GM12878 (cell line): ENCODE measurements at regions not wholly inside any gene's neighbourhood (a gene's known extent, or its start where the extent isn't known, plus 50 kb on each side); places are given as distances from the start of the nearest gene placed in this dataset.

ENCODE experiments used
- ATAC-seq: fragments of 200-7000 bp; cut with Tn5 transposase; 3 replicates; pipeline ENCODE4 v1.9.1; 2020; ENCODE audit warnings: mild to moderate bottlenecking, moderate library complexity
- BruUV-seq: library from RNA; stranded (reverse); fragments of 400-500 nt; replicated peaks from 2 replicates; lab custom pipeline; 2021; lab: Mats Ljungman, UMichigan
- CTCF ChIA-PET: fragments of 300-600 bp; sonication (Branson Sonifier 250); formaldehyde crosslinking; extraction: SDS; loops from one replicate; lab custom pipeline; 2021; ENCODE audit warnings: inconsistent platforms; lab: Yijun Ruan, JAX
- POLR2A ChIA-PET: fragments of 350-600 bp; formaldehyde crosslinking; extraction: SDS; loops from one replicate; lab custom pipeline; 2021; ENCODE audit warnings: inconsistent platforms; lab: Charles Lee
- RAD21 ChIA-PET: fragments of 300-600 bp; sonication (Branson Sonifier 250); formaldehyde crosslinking; loops from one replicate; lab custom pipeline; 2023; ENCODE audit warnings: antibody characterized with exemption; ENCODE audit not compliant: unreplicated experiment; lab: Charles Lee
- SMC1A ChIA-PET: fragments of 300-600 bp; sonication (Branson Sonifier 250); formaldehyde crosslinking; loops from one replicate; lab custom pipeline; 2023; ENCODE audit not compliant: unreplicated experiment, uncharacterized antibody; lab: Charles Lee
- DNase-seq: peaks from one replicate; pipeline ENCODE4 v3.0.0-alpha.2; 2011; ENCODE audit warnings: low read depth, low spot score
- FAIRE-seq: peaks from 3 replicates; lab custom pipeline; 2011; peaks lifted over from hg19 to GRCh38; lab: Jason Lieb, UNC
- H2AFZ ChIP-seq: 2 replicates; pipeline ENCODE4 v1.6.0; 2011; ENCODE audit warnings: low read depth, low read length, control low read depth; ENCODE audit not compliant: control insufficient read depth
- H3K27ac ChIP-seq: 2 replicates; pipeline ENCODE4 v1.5.1; 2011; ENCODE audit warnings: control low read depth; ENCODE audit not compliant: control insufficient read depth, insufficient read depth
- H3K27me3 ChIP-seq, 2 experiments: replicated peaks in 1 of 2; 2 replicates each; pipeline versions ENCODE4 v1.6.0 to v1.6.1; 2011; ENCODE audit warnings: low read length in 1 of 2; ENCODE audit not compliant: control insufficient read depth in 2 of 2, insufficient read depth in 2 of 2
- H3K36me3 ChIP-seq, 2 experiments: 2 replicates each; pipeline ENCODE4 v1.5.1; 2011; ENCODE audit warnings: low read length in 1 of 2; ENCODE audit not compliant: control insufficient read depth in 2 of 2, insufficient read depth in 2 of 2
- H3K4me1 ChIP-seq: 2 replicates; pipeline ENCODE4 v1.6.1; 2011; ENCODE audit warnings: mild to moderate bottlenecking, low read length, moderate library complexity, mixed read lengths; ENCODE audit not compliant: control insufficient read depth, insufficient read depth
- H3K4me2 ChIP-seq: 2 replicates; pipeline ENCODE4 v1.6.0; 2011; ENCODE audit warnings: control low read depth; ENCODE audit not compliant: control insufficient read depth, insufficient read depth
- H3K4me3 ChIP-seq: fragments of 200-600 bp; sonication (generic); 2 replicates; pipeline ENCODE4 v1.5.1; 2016
- H3K79me2 ChIP-seq: 2 replicates; pipeline ENCODE4 v1.6.0; 2011; ENCODE audit warnings: low read length; ENCODE audit not compliant: control insufficient read depth, insufficient read depth
- H3K9ac ChIP-seq: 2 replicates; pipeline ENCODE4 v1.8.0; 2011; ENCODE audit warnings: low read length, control low read depth, mixed read lengths; ENCODE audit not compliant: control insufficient read depth, insufficient read depth
- H3K9me3 ChIP-seq: replicated peaks from 3 replicates; pipeline ENCODE4 v1.5.1; 2011; ENCODE audit warnings: mild to moderate bottlenecking, low read length; ENCODE audit not compliant: control insufficient read depth, insufficient read depth
- H4K20me1 ChIP-seq: 2 replicates; pipeline ENCODE4 v1.6.0; 2011; ENCODE audit not compliant: control insufficient read depth, insufficient read depth
- ATF2 ChIP-seq: IDR thresholded peaks from 2 replicates; pipeline ENCODE4 v1.6.1; 2012; ENCODE audit warnings: low read length, inconsistent platforms
- BACH1 ChIP-seq: fragments of 450-650 bp; IDR thresholded peaks from 2 replicates; pipeline ENCODE4 v1.6.1; 2017; ENCODE audit warnings: mild to moderate bottlenecking, borderline replicate concordance
- HDGF ChIP-seq: fragments of 450-650 bp; IDR thresholded peaks from 2 replicates; pipeline ENCODE4 v1.6.1; 2016; ENCODE audit warnings: antibody characterized with exemption
- WGBS: methylation state at CpG from one replicate; pipeline ENCODE4 v1.1.6; 2016; ENCODE audit warnings: low lambda C conversion rate; ENCODE audit not compliant: insufficient replicate concordance, insufficient coverage; ENCODE audit errors: missing lambda C conversion rate; 5-methylcytosine and 5-hydroxymethylcytosine counted together
- in situ Hi-C: fragments of 300-500 bp; cut with MboI; formaldehyde crosslinking; loops from 9 replicates; pipeline ENCODE4 v1.14.3; 2018; ENCODE audit warnings: mixed read lengths
- intact Hi-C: fragments of 100-400 bp; cut with micrococcal nuclease; formaldehyde crosslinking; loops from one replicate; pipeline ENCODE4 v1.14.2; 2022; ENCODE audit not compliant: unreplicated experiment
- TF ChIP-seq, protein P1 (sequence below), 3 experiments: IDR thresholded peaks in 2 of 3; conservative IDR thresholded peaks in 1 of 3; 2 replicates each; pipeline ENCODE4 v1.5.1; 2011; ENCODE audit warnings: low read depth in 3 of 3, low read length in 3 of 3, mild to moderate bottlenecking in 3 of 3, control low read depth in 2 of 3, moderate library complexity in 2 of 3, inconsistent platforms in 1 of 3, mixed read lengths in 1 of 3; ENCODE audit not compliant: control insufficient read depth in 2 of 3, insufficient read depth in 1 of 3; ENCODE audit errors: extremely low read depth in 1 of 3

DNA sequence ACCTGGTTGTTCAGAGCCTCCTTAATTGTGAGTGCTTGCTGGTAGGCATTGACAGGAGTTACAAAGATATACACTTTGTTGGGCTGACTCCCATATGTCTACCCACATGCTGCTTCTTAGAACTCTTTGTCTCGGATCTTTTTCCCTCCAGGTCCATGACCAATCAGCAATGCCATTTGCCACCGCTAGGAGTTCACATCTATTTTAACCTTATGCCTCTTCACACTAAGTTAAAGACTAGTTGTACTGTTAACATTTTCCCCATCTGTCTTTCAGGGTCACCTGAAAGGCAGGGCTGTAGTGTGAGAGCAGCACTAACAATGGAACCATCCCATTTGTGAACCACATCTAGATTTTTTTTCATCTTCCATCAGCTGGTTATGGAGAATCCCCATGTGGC, 226.7 kb upstream of the NPY start:
- BruUV-seq: no TSS peak
- no peaks in the 10 kb centered on the region; the same call in 2 of the 3 replicates for H3K9me3 ChIP-seq
- TF ChIP-seq ATF2 (no peak), HDGF (no peak), BACH1 (no peak)
- TF ChIP-seq, protein P1, sequence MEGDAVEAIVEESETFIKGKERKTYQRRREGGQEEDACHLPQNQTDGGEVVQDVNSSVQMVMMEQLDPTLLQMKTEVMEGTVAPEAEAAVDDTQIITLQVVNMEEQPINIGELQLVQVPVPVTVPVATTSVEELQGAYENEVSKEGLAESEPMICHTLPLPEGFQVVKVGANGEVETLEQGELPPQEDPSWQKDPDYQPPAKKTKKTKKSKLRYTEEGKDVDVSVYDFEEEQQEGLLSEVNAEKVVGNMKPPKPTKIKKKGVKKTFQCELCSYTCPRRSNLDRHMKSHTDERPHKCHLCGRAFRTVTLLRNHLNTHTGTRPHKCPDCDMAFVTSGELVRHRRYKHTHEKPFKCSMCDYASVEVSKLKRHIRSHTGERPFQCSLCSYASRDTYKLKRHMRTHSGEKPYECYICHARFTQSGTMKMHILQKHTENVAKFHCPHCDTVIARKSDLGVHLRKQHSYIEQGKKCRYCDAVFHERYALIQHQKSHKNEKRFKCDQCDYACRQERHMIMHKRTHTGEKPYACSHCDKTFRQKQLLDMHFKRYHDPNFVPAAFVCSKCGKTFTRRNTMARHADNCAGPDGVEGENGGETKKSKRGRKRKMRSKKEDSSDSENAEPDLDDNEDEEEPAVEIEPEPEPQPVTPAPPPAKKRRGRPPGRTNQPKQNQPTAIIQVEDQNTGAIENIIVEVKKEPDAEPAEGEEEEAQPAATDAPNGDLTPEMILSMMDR (IDR thresholded peaks at IDR 0.05 in 2 of 3, conservative IDR thresholded peaks at IDR 0.05 in 1 of 3; ENCODE audit: control insufficient read depth in 2 of 3, extremely low read depth in 1 of 3, insufficient read depth in 1 of 3, low read depth in 3 of 3, low read length in 3 of 3): peak in 2 of 3 experiments; percentile 20 to 24; a peak in 2 of 6 replicates
- in situ Hi-C loops (no loop called here), intact Hi-C loops (no loop called here)
- RAD21 ChIA-PET: no interaction called here
- no peak overlapping the region for H2AFZ ChIP-seq
- no peaks in the 10 kb centered on the region for H3K4me1 ChIP-seq
- H3K4me3 ChIP-seq: no peak overlapping the region
- no peak overlapping the region for H3K27ac ChIP-seq
- no peaks in the 10 kb centered on the region for H3K79me2 ChIP-seq
- no peaks in the 10 kb centered on the region; a peak in 1 of 4 replicates for H3K27me3 ChIP-seq
- FAIRE-seq: no peak
- H4K20me1 ChIP-seq: no peaks in the 10 kb centered on the region
- DNase-seq: no peak
- no peak overlapping the region for H3K4me2 ChIP-seq
- no peak overlapping the region for H3K9ac ChIP-seq
- POLR2A ChIA-PET: no interaction called here
- ATAC-seq: no peak
- no peaks in the 10 kb centered on the region for H3K36me3 ChIP-seq
- CTCF ChIA-PET: no interaction called here
- SMC1A ChIA-PET: interaction anchor here (0.6 kb wide), 1 partner anchor 972 kb away, joined by 3 read pairs; no protein-coding TSS in a partner anchor
- 28% methylated on average over 2 of the region's 2 CpGs for WGBS
